Erythroblast (primary cell): ENCODE measurements at regions not wholly inside any gene's neighbourhood (a gene's known extent, or its start where the extent isn't known, plus 50 kb on each side); places are given as distances from the start of the nearest gene placed in this dataset.

ENCODE experiments used
- GATA1 ChIP-seq: IDR thresholded peaks from 2 replicates; pipeline ENCODE4 v1.6.1; 2011; ENCODE audit warnings: low read depth, mild to moderate bottlenecking, control low read depth, low read length, moderate library complexity
- POLR2A ChIP-seq: IDR thresholded peaks from 2 replicates; pipeline ENCODE4 v1.6.1; 2011; ENCODE audit warnings: mild to moderate bottlenecking, low read length

- TF ChIP-seq POLR2A (no peak), GATA1 (no peak)
These were observed 67.5 kb downstream of the RTL9 start for GRCh38 chrX:110426155-110426504.
